GM21390 (cell line): ENCODE measurements at regions not wholly inside any gene's neighbourhood (a gene's known extent, or its start where the extent isn't known, plus 50 kb on each side); places are given as distances from the start of the nearest gene placed in this dataset.
"Not testable (repeated sequence)": the region's sequence is repeated elsewhere in the genome, so short reads cannot be mapped to it uniquely, and the experiment has no call there.

Experiments used
- ATAC-seq: cut with Tn5 transposase; IDR thresholded peaks from one replicate; pipeline ENCODE4 v1.9.1; 2021; ENCODE audit not compliant: unreplicated experiment

DNA sequence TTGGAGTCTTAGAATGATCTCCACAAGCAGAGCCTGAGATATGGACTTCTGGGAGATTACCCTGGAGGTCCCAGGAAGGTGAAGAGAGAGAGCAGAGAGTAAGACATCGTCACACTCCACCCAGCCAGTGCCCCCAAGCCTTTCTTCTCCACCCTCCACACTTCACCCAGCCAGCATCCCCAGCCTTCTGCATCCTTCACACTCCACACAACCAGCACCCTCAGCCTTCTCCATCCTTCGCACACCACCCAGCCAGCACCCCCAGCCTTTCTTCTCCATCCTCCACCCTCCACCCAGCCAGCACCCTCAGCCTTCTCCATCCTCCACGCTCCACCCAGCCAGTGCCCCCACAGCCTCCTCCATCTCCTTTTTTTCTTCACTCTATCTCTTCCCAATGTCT, 603.9 kb upstream of the B3GAT1 start:
- ATAC-seq = no peak

DNA sequence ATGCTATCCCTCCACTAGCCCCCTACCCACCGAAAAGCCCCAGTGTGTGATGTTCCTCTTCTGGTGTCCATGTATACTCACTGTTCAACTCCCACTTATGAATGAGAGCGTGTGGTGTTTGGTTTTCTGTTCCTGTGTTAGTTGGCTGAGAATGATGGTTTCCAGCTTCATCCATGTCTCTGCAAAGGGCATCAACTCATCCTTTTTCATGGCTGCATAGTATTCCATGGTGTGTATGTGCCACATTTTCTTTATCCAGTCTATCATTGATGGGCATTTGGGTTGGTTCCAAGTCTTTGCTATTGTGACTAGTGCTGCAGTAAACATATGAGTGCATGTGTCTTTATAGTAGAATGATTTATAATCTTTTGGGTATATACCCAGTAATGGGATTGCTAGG, 599.3 kb upstream of the B3GAT1 start:
- not testable (repeated sequence) for ATAC-seq

DNA sequence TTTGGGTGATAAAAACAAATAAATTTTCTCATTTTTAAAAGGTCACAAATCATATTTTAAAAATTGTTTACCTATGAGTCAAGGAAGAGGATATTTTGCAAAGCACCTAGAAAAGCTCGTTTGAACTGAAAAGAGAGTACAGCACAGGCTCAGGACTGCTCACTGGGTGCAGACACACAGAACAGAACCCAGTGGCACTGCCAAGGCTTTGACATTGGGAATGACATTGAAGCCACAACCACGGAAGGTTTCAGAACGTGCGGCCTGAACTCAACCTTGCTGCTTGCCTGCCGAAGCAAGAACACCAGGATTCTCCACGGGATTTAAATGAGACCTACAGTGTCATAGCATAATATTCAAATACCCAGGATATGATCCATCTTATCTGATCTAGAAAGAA, 597.1 kb upstream of the B3GAT1 start:
- no peak for ATAC-seq

DNA sequence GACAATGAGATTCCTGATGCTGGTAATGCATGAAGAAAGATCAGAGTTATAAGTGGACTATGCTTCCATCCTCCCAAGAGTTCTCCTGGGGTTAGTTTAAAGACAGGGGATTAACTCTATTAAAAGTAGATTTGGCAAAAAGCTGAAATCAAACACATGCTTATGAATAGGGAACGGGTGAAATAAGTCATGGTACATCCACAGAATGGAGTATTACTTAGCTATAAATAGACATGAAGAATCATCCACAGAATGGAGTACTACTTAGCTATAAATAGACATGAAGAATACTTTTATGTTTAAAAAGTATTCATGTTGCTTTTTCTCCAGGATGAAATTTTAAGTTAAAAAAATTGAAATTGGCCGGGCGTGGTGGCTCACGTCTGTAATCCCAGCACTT, 596.4 kb upstream of the B3GAT1 start:
- ATAC-seq = no peak

DNA sequence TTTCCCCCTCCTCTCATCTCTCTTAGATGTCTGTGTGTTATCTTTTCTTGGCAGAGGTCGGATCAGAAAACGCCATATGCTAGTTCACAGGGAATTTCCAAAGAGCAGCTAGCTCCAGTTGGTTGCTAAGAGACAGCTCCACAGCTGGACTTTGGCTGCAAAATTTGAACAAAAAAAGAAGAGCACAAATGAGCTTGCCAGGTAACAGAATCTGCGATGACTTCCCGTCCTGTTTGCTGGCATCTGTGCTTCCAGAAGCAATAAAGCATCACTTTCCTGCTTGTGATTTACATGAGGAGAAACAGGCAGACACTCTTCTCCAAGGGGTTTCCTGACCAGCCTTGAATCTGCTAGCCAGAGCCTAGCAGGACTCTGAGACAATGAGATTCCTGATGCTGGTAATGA, 596.0 kb upstream of the B3GAT1 start:
- ATAC-seq = no peak

DNA sequence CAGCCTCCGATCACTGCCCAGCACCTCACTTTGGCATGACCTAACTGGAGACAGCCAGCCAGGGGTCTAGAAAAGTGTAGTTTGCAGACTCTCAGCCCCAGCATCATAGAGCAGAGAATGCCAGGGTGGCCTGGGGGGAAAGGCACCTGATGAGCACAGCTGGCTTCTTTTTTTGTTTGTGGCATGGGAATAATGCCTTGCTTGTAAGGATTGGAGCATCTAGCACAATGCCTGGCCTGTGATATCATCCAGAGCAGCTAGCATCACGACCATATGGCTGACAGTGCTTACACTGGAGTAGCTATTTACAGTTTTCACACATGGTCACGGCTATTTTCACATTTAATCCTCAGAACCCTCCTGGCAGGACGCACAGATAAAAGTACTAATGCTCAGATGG, 594.8 kb upstream of the B3GAT1 start:
- ATAC-seq = no peak

DNA sequence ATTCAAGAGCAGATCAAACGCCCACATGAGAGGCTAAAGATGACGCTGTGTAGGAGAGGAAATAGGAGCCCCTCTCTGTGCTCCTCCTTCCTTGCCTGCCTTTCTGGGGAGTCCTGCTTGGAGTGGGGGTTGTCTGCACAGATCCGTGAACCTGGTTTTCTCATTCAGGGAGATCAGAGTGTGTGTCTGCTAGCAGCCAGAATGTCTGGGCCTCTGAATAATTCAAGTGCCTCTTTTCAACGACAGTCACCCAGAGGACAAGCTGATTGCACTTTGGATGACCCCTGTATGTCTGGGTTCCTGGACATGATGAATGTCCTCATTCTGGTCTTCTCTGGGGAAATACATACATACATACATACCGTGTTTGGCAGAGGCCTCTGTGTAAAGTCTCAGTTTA, 592.5 kb upstream of the B3GAT1 start:
- ATAC-seq = no peak

DNA sequence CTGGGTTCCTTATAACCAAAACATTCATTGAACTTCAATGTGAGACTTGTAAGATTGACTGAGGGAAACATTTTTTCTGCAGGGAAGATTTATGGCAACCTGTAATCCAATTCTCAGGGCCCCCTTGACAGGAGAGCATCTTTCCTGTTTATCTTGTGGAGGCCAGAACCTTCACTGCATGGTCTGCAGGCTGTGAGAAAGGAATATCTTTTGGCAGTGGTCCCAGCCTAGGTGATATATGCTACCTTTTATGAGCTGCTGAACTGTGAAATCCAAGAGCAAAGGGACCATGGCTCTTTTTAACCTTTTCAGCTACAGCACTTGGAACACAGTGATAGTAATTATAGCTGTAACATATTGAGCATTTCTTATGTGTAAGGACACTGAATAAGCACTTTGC, 590.2 kb upstream of the B3GAT1 start:
- no peak for ATAC-seq

DNA sequence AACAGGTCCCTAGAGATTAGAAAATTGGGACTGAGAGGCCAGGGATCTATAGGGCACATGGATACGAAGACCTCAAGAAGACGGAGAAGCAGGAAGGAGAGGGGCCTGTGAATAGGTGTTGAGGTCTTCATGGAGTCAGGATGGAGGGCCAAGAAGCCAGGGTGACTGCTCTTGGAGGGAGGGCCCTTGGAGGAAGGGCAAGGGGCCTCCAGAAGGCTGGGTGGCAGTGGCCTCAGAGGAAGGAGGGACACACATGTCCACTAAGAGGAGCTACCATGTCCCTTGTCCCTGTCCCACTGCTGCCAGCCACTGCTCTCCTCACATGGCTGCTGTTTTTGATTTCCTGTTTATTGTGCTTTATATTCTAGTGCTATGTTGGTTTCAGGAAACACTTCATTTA, 589.5 kb upstream of the B3GAT1 start:
- ATAC-seq = no peak

DNA sequence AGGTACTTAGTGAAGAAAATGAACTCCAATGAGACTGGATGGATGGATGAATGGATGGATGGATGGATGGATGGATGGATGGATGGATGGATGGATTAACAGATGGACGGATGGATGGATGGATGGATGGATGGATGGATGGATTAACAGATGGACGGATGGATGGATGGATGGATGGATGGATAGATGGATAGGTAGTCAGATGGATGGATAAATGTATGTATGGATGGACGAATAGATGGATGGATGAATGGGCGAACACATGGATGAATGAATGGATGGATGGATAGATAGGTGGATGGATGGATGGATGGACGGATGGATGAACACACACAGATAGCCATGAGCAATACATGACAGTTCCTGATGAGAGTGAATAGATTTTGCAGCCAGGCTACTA, 589.0 kb upstream of the B3GAT1 start:
- not testable (repeated sequence) for ATAC-seq

DNA sequence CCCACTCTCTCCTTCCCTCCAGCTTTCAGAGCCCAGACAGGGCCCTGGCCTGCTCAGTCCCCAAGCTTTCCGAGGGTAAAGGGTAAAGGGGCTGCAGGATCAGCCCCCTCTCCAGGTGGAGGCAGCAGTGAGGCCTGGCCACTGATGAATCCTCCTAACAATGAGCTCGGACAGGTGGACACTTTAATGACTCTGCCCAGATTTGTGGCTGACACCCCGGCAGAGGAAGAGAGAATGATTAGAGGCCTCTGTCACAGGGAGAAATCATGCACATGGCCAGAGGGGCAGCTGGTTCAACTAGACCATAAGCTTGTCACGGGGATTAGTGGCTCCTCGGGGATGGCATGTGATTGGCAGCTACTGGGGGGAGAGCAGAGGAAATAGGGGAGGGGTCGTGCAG, 587.5 kb upstream of the B3GAT1 start:
- ATAC-seq = no peak

DNA sequence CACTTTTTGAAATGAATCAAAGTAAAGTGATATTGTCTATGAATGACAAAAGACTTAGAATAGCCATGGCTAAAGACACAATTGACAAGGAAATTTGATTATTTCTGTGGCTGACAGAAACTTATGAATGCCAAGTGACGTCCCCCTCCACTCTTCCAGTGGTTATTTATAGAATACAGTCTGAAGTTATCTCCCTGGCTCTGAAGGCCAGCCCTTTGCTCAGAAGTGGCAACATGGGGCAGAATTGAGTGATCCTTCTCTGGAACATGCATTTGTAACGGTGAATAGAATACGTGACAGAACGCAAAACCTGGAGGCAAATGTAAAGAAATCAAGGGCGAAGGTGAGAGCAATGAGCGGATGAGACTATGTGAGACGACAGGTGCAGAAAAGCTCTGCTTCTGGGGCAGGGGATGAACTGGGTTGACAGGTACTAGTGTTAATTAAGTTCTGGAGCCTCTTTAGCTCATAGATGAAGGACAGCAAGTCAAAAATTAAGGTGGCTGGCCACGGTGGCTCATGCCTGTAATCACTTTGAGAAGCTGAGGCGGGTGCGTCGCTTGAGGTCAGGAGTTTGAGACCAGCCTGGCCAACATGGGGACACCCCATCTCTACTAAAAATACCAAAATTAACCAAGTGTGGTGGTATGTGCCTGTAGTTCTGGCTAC, 585.7 kb upstream of the B3GAT1 start:
- no peak for ATAC-seq

DNA sequence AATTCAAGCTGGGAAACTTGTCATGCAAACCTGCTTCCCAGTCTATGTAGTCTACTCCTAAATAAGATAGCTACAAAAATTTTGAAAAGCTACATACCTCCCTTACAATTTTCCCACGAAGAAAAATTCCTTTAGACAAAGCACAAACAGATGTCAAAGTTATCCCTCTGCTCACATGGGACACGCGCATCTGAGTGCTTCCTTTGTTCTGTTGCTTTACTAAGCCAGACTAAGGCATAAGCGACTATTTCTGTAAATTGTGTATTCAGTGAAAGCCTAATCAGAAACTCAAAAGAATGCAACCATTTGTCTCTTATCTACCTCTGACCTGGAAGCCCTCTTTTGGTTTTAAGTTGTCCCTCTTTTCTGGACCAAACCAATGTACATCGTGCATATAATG, 583.7 kb upstream of the B3GAT1 start:
- ATAC-seq = no peak

DNA sequence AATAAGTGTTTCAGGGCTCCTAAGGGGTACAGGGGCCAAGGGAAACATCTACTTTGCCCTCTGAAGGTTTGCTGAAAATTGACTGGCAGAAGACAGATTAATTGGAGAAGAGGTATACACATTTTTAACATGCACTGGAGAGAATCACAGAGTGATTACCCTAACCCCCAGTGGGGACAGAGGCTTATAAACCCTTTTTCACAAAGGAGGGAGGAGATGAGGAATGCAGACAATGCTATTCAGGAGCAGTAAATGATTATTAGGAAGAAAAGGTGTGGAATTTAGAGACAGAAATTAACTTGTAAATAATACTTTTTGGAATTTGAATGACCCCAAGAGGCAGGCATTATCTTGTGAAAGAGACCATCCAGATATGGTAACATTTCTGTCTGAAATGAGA, 582.4 kb upstream of the B3GAT1 start:
- ATAC-seq = no peak

DNA sequence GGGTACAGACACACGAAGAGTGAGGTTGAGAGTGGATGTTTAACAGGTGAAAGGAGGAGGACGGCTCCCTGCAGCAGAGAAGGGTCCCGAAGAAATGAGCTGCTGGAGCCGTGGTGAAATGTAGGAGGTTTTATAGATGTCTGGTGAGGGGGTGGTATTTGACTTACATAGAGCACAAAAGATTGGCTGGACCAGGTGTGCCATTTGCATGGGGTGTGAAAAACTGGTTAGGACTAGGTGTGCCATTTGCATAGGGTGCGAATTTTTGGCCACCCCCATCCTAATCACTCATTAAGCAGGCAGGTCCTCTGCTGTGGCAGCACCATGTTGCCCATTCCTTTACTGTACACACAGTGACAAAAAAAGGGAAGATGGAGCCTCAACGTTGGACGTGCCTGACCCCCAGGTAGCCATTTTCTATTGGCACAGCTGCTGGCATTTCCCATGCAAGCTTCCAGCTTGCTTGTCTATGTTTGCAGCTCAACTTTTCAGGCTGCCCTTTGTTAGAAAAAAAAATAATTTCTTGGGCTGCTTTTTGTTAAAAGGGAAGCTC, 581.7 kb upstream of the B3GAT1 start:
- ATAC-seq = no peak

DNA sequence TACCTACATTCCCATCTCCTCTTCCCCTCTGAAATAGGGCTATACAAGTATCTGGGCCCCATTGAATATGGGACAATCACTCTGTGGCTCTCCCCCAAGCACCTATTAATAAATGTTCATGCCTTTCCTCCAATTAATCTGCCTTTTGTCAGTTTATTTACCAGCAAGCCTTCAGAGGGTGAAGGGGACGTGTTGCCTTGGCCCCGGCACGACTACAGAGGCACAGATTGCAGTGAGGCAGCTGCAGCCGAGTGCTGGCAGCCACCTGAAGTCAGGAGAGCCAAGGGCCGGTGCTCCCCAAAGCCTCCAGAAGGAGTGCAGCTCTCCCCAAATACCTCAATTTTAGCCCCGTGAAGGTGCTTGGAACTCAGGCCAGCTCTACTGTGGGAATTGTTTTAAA, 580.9 kb upstream of the B3GAT1 start:
- no peak for ATAC-seq

DNA sequence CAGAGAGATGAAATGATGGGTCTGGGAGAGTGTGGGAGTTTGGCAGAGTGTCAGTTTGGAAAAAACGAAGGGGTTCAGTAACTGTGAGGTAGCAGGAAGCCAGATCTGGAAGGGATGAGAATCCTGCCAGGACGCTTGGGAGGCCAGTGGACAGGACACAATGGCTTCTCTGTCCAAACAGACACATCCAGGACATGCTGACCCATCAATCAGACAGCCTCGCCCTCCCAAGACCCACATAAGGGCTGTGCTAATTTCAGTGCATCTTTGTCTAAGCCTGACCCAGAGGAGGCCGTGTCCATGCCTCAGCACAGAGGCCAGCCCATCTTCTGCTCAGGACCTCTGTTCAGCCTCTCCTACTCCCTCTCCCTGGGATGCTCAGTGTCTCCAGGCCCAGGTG, 576.5 kb upstream of the B3GAT1 start:
- no peak for ATAC-seq

DNA sequence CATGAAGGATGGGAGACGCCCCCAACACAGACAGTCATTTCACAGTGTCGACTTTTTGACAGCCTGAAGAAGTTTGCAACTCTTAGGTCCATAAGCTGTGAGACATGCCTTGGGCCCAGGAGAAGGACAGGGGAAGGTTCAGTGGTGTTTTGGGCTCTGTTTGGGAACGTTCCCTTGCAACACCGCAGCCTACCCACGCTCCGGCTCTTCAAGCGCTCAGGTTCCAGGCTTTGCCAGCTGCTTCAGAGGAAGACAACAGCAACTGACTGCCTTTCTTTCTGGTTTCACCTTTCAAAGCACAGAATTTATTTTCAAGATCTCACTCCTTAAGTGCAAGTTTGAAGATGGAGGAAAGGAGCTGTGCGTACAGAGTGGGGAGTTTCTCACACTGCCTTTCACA, 575.8 kb upstream of the B3GAT1 start:
- no peak for ATAC-seq

DNA sequence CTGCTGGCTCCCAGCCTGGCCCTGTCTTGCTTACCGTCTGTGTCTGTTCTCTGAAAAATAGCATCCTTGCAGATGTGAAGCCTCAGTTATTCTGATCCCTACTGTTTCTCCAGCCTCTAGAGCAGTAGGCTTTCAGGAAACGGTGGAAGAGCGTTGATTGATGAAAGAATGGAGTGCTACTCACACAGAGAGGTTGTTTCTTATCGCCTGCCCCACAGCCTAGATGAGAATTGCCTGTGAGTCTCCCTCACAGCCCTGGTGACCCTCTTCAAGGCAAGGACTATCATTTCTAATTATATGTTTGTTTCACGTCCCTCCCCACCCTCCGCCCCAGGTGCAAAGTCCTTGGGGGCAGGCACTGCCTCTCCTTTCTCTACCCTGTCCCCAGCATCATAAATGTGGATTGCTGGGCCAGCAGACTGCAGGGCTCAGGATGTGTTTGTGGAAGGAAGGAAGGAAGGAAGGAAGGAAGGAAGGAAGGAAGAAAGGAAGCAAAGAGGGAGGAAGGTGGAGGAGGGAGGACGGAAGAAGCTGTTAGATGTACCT, 575.3 kb upstream of the B3GAT1 start:
- no peak for ATAC-seq

DNA sequence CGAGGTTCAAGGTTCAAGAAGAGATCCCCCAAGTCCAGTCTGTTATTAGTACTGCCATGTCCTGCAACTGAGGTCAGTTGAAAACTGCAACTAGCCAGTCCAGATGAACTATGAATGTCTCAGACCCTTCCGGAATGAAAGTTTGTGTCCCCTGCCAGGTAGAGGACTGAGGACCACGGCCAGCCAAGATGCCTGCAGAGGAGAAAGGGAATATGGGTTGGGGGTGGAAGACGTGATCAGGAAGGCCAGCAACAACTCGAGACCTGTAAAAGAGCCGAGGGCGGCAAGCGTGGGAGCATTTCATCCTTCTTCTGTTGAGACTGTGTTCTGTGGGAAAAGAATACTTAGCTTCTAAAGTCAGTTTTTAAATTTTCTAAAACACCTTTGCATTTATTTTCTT, 572.4 kb upstream of the B3GAT1 start:
- no peak for ATAC-seq

DNA sequence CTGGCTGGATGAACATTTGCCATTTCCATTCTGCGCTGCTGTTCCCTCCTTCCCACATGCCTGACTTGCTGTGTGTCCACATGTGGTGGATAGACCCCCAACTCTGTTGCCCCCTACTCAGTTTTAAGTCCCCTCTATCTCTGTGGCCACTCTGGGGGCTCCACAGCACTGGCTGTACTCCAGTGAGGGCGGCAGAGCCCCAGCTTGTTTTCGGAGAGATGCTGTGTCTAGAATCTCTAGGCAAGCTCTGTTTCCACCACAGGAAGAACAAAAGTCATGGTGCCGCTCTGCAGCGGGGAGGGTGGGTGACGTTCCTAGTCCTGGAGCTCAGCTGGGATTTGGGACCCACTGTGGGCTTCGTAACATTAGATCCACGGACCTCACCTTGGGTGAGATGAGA, 570.4 kb upstream of the B3GAT1 start:
- ATAC-seq = not testable (repeated sequence)

DNA sequence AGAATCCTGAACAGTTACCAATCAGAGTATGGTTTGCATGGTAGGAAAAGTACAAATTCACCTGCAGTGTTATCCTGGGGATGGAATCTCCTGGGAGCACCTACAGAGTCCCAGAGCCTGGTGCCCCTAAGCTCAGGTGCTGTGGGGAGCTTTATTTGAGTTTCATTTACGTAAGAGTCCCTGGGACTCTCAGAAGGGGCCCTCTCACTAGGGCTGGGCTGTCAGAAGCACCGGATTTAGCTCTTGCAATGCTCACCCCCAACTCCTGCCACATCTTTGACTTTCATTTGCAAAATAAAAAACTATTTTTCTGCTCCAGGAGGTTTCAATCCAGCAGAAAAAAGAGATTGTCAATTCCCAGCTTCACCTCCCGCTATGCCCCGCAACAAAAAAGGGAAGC, 569.8 kb upstream of the B3GAT1 start:
- ATAC-seq = no peak
